C4-2B (cell line): ENCODE measurements at regions not wholly inside any gene's neighbourhood (a gene's known extent, or its start where the extent isn't known, plus 50 kb on each side); places are given as distances from the start of the nearest gene placed in this dataset.

Experiments used
- CTCF ChIP-seq: fragments of 450-650 bp; conservative IDR thresholded peaks from 2 replicates; pipeline ENCODE4 v1.5.1; 2017; ENCODE audit warnings: mild to moderate bottlenecking
- ZFX ChIP-seq: fragments of 450-650 bp; IDR thresholded peaks from 2 replicates; pipeline ENCODE4 v1.6.1; 2017

DNA sequence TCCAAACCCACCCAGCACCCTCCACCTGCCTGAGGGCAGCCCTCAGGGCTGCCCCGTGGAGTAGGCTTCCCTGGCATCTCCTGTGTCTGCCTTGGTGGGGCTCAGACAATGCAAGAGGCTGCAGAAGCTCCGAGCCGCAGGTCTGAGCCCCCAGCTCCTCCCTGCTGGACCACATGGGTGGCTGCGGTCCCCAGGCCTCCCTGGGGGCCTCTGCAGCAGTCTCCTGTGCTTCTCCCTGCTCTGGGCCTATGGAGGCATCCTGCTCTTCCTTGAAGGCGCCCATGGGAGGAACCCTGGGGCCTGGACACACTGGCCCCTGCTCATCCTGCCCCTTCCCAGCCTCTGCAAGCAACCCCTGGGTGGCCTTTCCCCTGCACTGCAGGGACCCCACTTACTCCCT, 86.1 kb upstream of the ACTRT2 start:
- TF ChIP-seq CTCF (no peak), ZFX (no peak)
